GM20000 (cell line): ENCODE measurements at regions not wholly inside any gene's neighbourhood (a gene's known extent, or its start where the extent isn't known, plus 50 kb on each side); places are given as distances from the start of the nearest gene placed in this dataset.

Experiments
- DNase-seq: peaks from one replicate; pipeline ENCODE4 v3.0.0; 2012; ENCODE audit warnings: low spot score
- TF ChIP-seq, protein P1 (sequence below): IDR thresholded peaks from 2 replicates; pipeline ENCODE4 v1.5.1; 2012; ENCODE audit warnings: mild to moderate bottlenecking, control low read depth; ENCODE audit errors: extremely low read depth, missing control alignments

DNA sequence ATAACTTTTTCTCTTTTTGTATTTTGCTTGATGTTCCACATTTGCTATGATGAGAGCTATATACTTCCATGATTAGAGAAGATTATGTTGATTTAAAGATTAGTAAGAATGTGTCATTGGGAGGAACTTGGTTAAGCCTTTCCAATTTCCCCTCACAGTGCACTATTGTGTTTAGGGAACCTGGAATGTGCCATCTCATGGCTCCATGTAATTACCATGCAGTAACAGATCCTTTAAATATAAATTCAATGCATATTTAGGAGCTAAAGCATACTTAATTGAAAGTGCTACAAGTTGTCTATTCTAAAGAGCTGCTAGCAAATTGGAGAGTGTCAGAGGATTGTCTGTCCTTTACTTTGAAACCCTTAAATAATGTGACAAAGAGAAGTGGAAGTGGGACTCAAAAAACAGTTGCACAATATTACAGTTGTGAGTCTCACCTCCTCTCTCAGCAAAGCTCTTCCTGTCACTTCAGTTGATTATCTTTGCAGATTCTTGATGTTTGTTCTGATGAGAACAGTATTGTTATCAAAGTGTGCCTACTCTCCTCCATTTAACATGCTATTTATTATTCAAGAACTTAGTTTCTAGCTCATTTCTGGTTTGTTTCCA lies 1162.7 kb upstream of the ZEB2 start:
- no peak for DNase-seq
- TF ChIP-seq, protein P1, sequence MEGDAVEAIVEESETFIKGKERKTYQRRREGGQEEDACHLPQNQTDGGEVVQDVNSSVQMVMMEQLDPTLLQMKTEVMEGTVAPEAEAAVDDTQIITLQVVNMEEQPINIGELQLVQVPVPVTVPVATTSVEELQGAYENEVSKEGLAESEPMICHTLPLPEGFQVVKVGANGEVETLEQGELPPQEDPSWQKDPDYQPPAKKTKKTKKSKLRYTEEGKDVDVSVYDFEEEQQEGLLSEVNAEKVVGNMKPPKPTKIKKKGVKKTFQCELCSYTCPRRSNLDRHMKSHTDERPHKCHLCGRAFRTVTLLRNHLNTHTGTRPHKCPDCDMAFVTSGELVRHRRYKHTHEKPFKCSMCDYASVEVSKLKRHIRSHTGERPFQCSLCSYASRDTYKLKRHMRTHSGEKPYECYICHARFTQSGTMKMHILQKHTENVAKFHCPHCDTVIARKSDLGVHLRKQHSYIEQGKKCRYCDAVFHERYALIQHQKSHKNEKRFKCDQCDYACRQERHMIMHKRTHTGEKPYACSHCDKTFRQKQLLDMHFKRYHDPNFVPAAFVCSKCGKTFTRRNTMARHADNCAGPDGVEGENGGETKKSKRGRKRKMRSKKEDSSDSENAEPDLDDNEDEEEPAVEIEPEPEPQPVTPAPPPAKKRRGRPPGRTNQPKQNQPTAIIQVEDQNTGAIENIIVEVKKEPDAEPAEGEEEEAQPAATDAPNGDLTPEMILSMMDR, result no peak

DNA sequence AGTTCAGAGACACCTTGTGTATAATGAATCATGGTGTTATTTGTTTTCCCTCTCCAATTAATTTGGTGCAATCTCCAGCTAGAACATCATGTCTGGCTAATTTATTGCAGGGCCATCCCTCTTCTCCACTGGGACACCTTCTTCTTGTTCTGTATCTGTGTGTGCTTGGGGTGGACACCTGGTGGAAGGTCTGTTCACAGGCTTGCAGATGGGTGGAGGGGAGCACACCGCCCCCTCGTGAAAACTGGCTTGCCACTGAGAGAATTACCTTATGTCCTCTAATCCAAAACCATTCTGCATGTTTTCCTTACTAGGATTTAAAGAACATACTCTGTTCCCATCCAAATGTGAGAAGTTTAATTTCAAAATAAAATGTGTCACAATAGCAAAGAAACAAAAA lies 1160.4 kb upstream of the ZEB2 start:
- TF ChIP-seq, protein P1, result no peak

DNA sequence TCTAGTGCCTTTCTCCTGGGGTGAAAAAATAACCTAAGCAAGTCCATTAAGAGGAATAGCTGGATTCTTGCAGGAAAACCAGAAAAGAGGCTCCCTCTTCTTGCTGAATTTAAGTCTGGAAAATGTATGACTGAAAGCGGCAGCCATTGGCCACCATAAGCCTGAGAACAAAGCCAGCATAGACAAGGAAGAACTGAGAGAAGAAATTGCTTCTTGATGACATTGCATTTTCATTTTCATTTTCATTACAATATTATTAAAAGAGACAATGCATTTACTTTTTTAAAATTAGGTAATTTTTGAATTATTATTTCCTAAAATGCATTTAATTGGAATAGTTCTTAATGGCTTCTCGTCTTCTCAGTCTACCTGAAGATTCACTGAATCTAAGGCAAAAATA lies 1157.5 kb upstream of the ZEB2 start:
- DNase-seq, result peak; percentile 4

More for the DNA sequence above, 1160.4 kb upstream of the ZEB2 start:
- DNase-seq, result no peak

GRCh38 chr2:145674705-145675104 lies 1154.8 kb upstream of the ZEB2 start:
- TF ChIP-seq, protein P1, result no peak
- DNase-seq, result no peak

More for the DNA sequence above, 1157.5 kb upstream of the ZEB2 start:
- TF ChIP-seq, protein P1, result no peak

DNA sequence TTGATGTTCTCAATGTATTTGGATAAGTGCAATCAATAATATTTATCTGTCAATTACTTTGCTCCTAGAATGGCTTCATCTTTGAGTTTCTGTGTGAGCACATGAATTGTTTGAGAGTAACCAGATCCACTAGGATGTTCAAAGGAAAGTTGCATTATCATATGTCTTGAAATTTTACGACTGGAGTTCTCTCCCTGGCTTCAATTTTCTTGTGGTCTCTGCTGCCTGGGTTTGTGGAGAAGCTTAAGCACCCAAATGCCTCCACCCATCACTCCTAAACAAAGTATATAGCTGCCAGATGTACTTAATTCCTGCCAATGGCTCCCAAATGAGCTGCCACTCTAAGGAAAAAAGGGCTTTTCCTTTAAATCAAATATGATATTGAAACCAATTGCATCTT lies 1149.4 kb upstream of the ZEB2 start:
- DNase-seq, result no peak

GRCh38 chr2:145666552-145666951 lies 1146.6 kb upstream of the ZEB2 start:
- TF ChIP-seq, protein P1, result no peak
- no peak for DNase-seq

More for the DNA sequence above, 1149.4 kb upstream of the ZEB2 start:
- TF ChIP-seq, protein P1, result no peak

- TF ChIP-seq, protein P1, result no peak
- no peak for DNase-seq
Measured at GRCh38 chr2:145657265-145657664, 1137.3 kb upstream of the ZEB2 start.
